Stimulated activated naive B cell treated with anti-CD40 and anti-IgM and Interleukin-4, amounts not matched to agents 10 μg/mL and 1 μg/mL and 100 μg/mL, for 72 hours (primary cell): ENCODE measurements at regions not wholly inside any gene's neighbourhood (a gene's known extent, or its start where the extent isn't known, plus 50 kb on each side); places are given as distances from the start of the nearest gene placed in this dataset.
"Not testable (repeated sequence)": the region's sequence is repeated elsewhere in the genome, so short reads cannot be mapped to it uniquely, and the experiment has no call there.

Experiments
- ATAC-seq, 2 donors: fragments of 150-1000 bp; cut with Tn5 transposase; replicated peaks; 2 replicates each; pipeline ENCODE4 v1.10.0; 2021; ENCODE audit warnings: moderate library complexity in 1 of 2
- DNase-seq: peaks from one replicate; pipeline ENCODE4 v3.0.0; 2021
- H3K27ac Mint-ChIP-seq: one replicate; pipeline ENCODE4 v1.8.0; 2022; ENCODE audit warnings: mild to moderate bottlenecking, mixed read lengths
- H3K27me3 Mint-ChIP-seq, 2 donors: one replicate each; pipeline ENCODE4 v1.8.0; 2022; ENCODE audit warnings: mixed read lengths in 2 of 2
- H3K36me3 Mint-ChIP-seq, 2 donors: one replicate each; pipeline ENCODE4 v1.8.0; 2022; ENCODE audit warnings: mixed read lengths in 2 of 2, mild to moderate bottlenecking in 1 of 2
- H3K4me1 Mint-ChIP-seq, 2 donors: one replicate each; pipeline ENCODE4 v1.8.0; 2022; ENCODE audit warnings: mixed read lengths in 2 of 2, mild to moderate bottlenecking in 1 of 2
- H3K4me3 Mint-ChIP-seq, 2 donors: one replicate each; pipeline ENCODE4 v1.8.0; 2022; ENCODE audit warnings: mild to moderate bottlenecking in 2 of 2, mixed read lengths in 2 of 2, moderate library complexity in 1 of 2
- H3K9me3 Mint-ChIP-seq, 2 donors: one replicate each; pipeline ENCODE4 v1.8.0; 2022; ENCODE audit warnings: mixed read lengths in 2 of 2, mild to moderate bottlenecking in 1 of 2

DNA sequence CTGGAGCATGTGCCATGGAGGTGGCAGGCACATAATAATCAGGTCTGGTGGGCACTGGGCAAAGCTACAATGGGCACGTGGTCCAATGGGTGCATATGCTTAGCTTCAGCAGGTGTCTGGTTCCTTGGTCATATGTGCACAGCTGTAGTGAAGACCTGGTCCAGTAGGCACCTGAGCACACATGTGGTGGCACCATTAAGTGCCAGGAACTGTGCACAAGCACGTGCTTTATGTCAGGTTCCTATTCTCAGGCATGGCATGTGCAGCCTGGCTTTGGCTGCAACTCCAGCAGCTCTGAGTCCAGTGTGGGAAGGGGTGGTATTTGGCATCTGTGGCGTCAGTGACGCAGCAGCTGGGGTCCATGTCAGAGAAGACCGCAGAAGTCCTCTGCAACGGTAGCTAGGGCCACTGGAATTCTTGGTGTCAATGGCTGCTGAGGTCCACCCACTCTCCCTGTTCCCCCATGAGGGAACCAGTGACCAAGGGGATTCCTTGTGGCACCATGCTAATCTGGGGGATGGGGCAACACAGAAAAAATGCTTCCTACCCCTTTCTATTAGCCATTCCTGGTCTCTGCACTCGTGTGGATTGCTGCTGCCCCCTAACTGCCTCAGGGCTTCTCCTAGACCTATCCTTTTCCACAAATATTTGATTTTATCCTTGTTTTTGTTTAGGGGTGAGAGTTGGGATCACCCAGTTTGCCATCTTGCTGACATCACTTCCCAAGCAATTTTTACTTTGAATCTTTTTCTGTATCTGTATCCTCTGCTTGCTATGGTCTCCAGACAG, 262.9 kb upstream of the MAP2 start:
- Mint-ChIP-seq H3K4me3 (no peak overlapping the region), H3K4me1 (no peaks in the 10 kb centered on the region), H3K9me3 (peaks cover 0 to 3% of the 10 kb centered on the region in 2 donors), H3K36me3 (no peaks in the 10 kb centered on the region), H3K27me3 (no peaks in the 10 kb centered on the region), H3K27ac (no peak overlapping the region)
- ATAC-seq, result no peak
- no peak for DNase-seq

DNA sequence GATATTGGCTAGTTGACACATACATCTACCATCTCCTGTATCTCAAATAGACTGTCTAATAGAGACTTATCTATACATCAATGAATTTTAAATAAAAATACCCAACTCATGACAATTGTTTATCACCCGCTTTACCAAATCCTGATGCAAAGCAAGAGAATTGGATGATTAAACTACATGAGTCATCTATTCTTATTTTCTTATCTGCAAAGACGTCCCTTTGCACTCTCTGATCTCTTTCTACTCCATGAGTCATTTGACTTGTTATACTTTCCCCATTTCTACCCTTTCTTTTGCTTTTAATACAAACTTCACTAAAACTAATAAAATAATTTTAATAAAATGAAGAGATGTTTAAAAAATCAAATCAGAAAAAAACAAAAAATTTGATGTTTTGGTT, 261.7 kb upstream of the MAP2 start:
- H3K27me3 Mint-ChIP-seq, result no peaks in the 10 kb centered on the region
- no peak overlapping the region for H3K27ac Mint-ChIP-seq
- ATAC-seq (no peak), DNase-seq (no peak)
- H3K9me3 Mint-ChIP-seq, result peaks cover 0 to 2% of the 10 kb centered on the region in 2 donors
- no peaks in the 10 kb centered on the region for H3K36me3 Mint-ChIP-seq
- no peaks in the 10 kb centered on the region for H3K4me1 Mint-ChIP-seq
- H3K4me3 Mint-ChIP-seq, result no peak overlapping the region

DNA sequence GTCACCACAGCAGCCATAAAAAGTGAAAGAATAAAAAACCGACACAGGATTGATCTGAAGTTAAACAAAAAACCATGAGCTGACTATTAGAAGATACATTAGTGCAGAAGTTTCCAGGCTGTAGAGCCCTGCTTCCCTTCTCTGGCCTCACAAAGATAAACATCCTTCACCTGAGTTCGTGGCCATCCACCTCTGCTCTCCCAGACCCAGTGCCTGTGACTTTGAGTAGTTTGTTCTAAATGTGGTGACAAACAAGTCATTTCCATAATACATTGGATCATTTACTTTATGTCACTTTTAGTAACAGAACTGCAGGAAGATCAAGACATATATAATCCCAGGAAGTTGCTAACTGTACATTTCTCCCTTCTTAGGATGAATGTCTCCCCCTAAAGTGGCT, 241.9 kb upstream of the MAP2 start:
- H3K9me3 Mint-ChIP-seq, result peaks cover 4 to 7% of the 10 kb centered on the region in 2 donors
- H3K4me1 Mint-ChIP-seq, result no peaks in the 10 kb centered on the region
- H3K27me3 Mint-ChIP-seq, result no peaks in the 10 kb centered on the region
- no peak for DNase-seq
- H3K27ac Mint-ChIP-seq, result no peak overlapping the region
- H3K4me3 Mint-ChIP-seq, result no peak overlapping the region
- H3K36me3 Mint-ChIP-seq, result no peaks in the 10 kb centered on the region
- no peak for ATAC-seq

DNA sequence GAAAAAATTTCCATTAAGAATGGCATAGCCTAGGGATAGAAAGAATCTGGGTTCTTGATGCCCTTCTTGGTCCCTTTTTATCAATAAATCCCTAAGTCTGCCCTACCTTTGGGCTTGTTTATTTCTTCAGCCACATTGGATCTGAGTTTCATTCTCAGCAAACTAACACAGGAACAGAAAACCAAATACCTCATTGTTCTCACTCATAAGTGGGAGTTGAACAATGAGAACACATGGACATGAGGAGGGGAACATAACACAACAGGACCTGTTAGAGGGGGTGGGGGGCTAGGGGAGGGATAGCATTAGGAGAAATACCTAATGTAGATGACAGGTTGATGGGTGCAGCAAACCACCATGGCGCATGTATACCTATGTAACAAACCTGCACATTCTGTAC, 237.0 kb upstream of the MAP2 start:
- H3K36me3 Mint-ChIP-seq, ATAC-seq: not testable (repeated sequence)

DNA sequence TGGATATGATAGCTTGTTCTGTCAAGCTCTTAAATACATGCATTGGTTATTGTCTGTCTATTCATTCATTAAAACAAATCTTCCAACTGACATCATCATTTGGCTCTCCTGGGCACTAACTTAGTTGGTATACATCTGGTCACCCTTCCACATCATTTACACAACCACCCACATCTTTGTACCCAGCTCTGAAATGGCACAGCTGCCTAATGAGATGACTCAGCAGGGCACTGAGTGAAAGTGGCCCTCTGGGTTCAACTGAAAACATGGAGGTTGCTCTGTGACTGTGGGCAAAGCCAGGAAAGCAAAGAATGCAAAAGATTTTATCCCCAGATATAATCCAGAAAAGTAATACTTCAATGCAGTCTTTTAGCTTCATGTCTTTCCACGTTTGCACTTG, 234.0 kb upstream of the MAP2 start:
- no peak overlapping the region for H3K4me3 Mint-ChIP-seq
- H3K27me3 Mint-ChIP-seq, result no peaks in the 10 kb centered on the region
- no peak overlapping the region for H3K27ac Mint-ChIP-seq
- DNase-seq (no peak), ATAC-seq (no peak)
- no peaks in the 10 kb centered on the region for H3K36me3 Mint-ChIP-seq
- H3K9me3 Mint-ChIP-seq, result no peaks in the 10 kb centered on the region
- no peaks in the 10 kb centered on the region for H3K4me1 Mint-ChIP-seq

More for the DNA sequence above, 237.0 kb upstream of the MAP2 start:
- not testable (repeated sequence) for H3K27ac Mint-ChIP-seq, H3K4me3 Mint-ChIP-seq, H3K4me1 Mint-ChIP-seq, DNase-seq, H3K9me3 Mint-ChIP-seq, H3K27me3 Mint-ChIP-seq

DNA sequence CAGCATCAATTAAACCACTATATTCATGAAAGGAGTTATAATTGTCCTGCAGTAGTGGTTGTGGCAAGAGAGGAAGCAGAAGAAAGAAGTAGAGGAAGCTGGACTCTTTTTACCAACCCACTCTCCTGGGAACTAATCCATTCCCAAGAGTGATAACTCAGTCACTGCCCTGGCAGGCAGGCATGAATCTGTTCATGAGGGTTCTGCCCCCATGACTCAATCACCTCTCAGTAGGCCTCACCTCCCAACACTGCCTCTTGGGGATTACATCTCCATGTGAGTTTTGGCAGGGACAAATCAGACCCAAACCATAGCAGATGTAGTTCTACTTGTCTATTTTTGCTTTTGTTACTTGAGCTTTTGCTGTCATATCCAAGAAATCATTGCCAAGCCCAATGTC, 232.7 kb upstream of the MAP2 start:
- no peaks in the 10 kb centered on the region for H3K4me1 Mint-ChIP-seq

DNA sequence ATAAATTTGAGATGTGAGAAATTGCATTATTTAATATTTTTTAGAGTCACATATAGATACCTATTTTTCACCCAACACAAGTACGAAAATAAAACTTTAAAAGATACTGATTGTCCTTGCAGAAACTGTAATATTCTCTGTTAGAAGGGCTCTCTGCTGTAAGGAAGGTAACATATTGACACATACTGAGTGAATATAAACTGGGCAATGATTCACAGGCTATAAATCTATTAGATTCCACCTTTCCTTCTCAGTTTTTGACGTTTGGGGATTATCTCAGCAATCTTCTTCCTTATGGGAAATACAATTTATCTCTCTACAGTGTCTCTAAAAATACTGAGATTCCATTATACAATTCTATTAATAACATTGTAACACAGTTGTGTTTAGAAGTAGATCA, 229.1 kb upstream of the MAP2 start:
- Mint-ChIP-seq H3K9me3 (peaks cover 0 to 5% of the 10 kb centered on the region in 2 donors), H3K27ac (no peak overlapping the region), H3K27me3 (no peaks in the 10 kb centered on the region), H3K36me3 (no peaks in the 10 kb centered on the region), H3K4me3 (no peak overlapping the region), H3K4me1 (no peaks in the 10 kb centered on the region)
- ATAC-seq (no peak), DNase-seq (no peak)

More for the DNA sequence above, 232.7 kb upstream of the MAP2 start:
- DNase-seq (no peak), ATAC-seq (peak in 1 of 2 donors; percentile 47)
- Mint-ChIP-seq H3K4me3 (no peak overlapping the region), H3K36me3 (no peaks in the 10 kb centered on the region), H3K27ac (no peak overlapping the region), H3K9me3 (peaks cover 0 to 2% of the 10 kb centered on the region in 2 donors), H3K27me3 (no peaks in the 10 kb centered on the region)

DNA sequence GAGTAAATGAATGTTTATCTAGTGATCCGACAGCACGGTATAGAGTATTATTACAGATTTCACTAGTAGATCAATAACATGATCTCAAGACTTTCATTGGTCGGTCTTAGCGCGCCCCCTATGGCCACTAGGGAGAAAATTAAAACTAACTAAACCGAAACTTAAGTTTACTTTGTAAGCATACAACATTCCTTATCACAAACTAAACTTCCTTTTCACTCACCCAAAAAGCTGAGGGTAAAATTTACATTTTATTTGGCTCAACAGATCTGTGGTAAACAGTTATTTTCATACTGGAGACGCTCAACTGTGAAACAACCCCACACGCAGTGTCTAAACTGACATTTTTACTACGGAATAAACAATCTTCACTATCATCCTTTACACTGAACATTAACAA, 215.6 kb upstream of the MAP2 start:
- ATAC-seq, result peak in 1 of 2 donors; percentile 38

DNA sequence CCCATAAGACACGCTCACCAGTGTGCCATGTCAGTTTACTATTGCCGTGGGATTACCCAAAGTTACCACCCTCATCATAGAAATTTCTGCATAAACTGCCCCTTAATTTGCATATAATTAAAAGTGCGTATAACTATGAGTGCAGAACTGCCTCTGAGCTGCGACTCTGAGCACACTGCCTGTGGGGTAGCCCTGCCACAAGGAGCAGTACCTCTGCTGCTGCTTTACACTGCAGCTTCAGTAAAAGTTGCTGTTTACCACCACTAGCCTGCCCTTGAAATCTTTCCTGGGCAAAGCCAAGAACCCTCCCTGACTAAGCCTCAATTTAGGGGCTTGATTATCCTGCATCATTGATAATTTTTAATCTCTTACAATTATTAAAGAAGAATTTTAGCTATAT, 213.9 kb upstream of the MAP2 start:
- Mint-ChIP-seq H3K27ac (no peak overlapping the region), H3K4me1 (peaks cover 0 to 1% of the 10 kb centered on the region in 2 donors), H3K9me3 (peaks cover 0 to under 1% of the 10 kb centered on the region in 2 donors), H3K27me3 (peaks cover 0 to 7% of the 10 kb centered on the region in 2 donors), H3K4me3 (no peak overlapping the region), H3K36me3 (no peaks in the 10 kb centered on the region)
- DNase-seq (no peak), ATAC-seq (no peak)

More for the DNA sequence above, 215.6 kb upstream of the MAP2 start:
- H3K27me3 Mint-ChIP-seq, result peaks cover 0 to 7% of the 10 kb centered on the region in 2 donors
- no peak overlapping the region for H3K27ac Mint-ChIP-seq
- H3K36me3 Mint-ChIP-seq, result no peaks in the 10 kb centered on the region
- H3K4me3 Mint-ChIP-seq, result peak overlapping the region in 1 of 2 donors; percentile 73
- H3K9me3 Mint-ChIP-seq, result no peaks in the 10 kb centered on the region
- DNase-seq, result no peak
- peaks cover 0 to 1% of the 10 kb centered on the region in 2 donors for H3K4me1 Mint-ChIP-seq

DNA sequence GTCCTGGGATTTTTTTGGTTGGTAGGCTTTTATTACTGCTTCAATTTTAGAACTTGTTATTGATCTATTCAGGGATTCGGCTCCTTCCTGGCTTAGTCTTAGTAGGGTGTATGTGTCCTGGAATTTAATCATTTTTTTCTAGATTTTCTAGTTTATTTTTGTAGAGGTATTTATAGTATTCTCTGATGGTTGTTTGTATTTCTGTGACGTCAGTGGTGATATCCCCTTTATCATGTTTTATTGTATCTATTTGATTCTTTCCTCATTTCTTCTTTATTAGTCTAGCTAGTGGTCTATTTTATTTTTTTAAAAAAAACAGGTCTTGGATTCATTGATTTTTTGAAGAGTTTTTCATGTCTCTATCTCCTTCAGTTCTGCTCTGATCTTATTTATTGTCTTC, 193.3 kb upstream of the MAP2 start:
- Mint-ChIP-seq H3K27ac (no peak overlapping the region), H3K27me3 (no peaks in the 10 kb centered on the region), H3K9me3 (no peaks in the 10 kb centered on the region), H3K36me3 (no peaks in the 10 kb centered on the region), H3K4me1 (no peaks in the 10 kb centered on the region), H3K4me3 (no peak overlapping the region)
- DNase-seq (no peak), ATAC-seq (no peak)

DNA sequence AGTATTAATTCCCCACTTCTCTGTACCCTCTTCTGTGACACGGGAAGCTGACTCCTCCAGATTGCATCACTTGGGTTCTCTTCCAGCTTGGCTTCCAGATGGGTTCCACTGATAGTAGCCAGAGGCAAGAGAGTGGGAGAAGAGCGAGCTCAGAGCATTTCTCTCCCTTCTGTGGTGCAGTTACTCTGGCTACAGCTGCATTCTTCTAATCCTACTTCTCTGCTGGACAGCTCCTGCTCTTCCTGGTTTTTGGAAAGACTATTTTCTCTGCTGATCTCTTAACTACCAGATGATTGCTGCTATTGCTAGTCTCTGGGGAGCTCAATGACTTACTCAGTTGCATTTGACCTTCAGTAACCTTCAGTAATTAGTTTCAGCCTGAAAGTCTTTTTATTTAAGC, 187.5 kb upstream of the MAP2 start:
- H3K36me3 Mint-ChIP-seq, result no peaks in the 10 kb centered on the region
- H3K27me3 Mint-ChIP-seq, result no peaks in the 10 kb centered on the region
- no peak overlapping the region for H3K27ac Mint-ChIP-seq
- DNase-seq (no peak), ATAC-seq (no peak)
- H3K4me1 Mint-ChIP-seq, result no peaks in the 10 kb centered on the region
- H3K9me3 Mint-ChIP-seq, result peaks cover 0 to 8% of the 10 kb centered on the region in 2 donors
- no peak overlapping the region for H3K4me3 Mint-ChIP-seq

DNA sequence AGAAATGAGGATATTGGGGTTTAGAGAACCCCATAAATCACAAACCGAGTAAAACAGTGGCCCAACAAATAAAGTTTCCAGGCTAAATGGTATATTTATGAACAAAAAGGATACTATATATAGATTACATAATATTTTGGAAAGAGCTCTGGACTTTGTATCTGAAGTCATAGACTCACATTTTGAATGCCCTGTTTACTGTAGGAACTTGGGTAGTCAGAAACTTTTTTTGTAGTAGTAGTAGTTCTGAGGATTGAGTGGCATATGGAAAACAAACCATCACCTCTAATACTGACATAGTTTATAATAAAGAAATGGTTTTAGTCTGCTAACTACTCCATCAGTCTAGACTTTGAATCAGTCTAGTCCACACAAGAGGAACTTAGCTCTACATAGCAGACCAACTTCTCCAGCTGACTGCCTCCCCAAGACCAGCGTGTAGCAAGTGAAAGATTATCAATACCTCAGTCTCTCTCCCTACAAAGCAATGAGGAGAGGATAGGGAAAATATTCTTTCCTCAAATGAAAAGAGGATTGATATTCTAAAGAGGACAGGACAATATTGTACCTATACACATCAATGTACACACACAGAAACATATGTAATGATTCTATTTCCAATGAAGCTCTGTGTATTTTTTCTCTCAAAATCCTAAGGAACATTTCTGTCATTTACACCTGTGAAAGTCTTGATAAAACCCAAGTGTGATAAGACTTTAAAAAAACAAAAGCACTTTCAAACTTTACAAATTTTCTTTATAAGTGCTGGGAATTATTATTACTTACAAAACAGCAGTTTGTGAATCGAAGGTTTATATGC, 184.9 kb upstream of the MAP2 start:
- Mint-ChIP-seq H3K27ac (no peak overlapping the region), H3K27me3 (no peaks in the 10 kb centered on the region), H3K4me3 (no peak overlapping the region), H3K4me1 (no peaks in the 10 kb centered on the region), H3K36me3 (no peaks in the 10 kb centered on the region), H3K9me3 (peaks cover 5 to 11% of the 10 kb centered on the region in 2 donors)
- DNase-seq, result no peak
- ATAC-seq, result no peak

DNA sequence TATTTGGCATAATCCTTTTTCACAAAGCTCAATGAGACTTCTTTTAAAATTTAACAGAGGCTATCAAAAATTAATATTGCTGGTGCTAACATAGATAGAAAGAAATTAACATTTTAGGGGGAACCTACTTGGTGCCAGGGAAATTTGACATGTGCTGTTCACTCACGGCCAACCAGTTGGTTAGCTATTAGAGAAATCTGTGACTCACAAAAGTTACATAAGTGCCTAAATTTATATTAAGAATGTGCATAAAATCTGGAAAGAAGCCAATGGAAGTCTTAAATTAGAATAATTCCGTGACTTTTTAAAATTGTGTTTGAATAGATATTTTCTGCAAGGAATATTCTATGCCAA, 184.3 kb upstream of the MAP2 start:
- ATAC-seq (no peak), DNase-seq (no peak)
- Mint-ChIP-seq H3K27me3 (no peaks in the 10 kb centered on the region), H3K4me3 (no peak overlapping the region), H3K27ac (no peak overlapping the region), H3K36me3 (no peaks in the 10 kb centered on the region), H3K4me1 (no peaks in the 10 kb centered on the region), H3K9me3 (peaks cover 6 to 11% of the 10 kb centered on the region in 2 donors)

DNA sequence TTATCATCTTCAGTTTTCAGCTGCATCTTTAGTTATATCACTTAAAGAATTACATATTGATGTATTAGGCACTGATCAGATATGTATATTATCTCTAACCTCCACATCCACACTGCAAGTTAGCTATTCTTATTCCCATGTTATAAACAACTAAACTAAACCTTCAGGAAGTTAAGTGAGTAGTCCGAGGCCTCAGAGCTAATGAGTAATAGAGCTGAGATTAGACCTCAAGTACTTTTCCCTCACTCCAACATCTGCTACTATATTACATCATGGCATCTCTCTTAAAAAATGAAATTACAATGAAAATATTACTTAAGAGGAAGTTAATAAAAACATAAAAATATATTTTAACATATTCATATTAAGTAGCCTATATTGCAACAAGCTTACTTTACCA, 183.6 kb upstream of the MAP2 start:
- Mint-ChIP-seq H3K4me3 (no peak overlapping the region), H3K4me1 (no peaks in the 10 kb centered on the region), H3K27me3 (no peaks in the 10 kb centered on the region), H3K9me3 (peaks cover 6 to 11% of the 10 kb centered on the region in 2 donors), H3K36me3 (no peaks in the 10 kb centered on the region), H3K27ac (no peak overlapping the region)
- DNase-seq (no peak), ATAC-seq (no peak)

DNA sequence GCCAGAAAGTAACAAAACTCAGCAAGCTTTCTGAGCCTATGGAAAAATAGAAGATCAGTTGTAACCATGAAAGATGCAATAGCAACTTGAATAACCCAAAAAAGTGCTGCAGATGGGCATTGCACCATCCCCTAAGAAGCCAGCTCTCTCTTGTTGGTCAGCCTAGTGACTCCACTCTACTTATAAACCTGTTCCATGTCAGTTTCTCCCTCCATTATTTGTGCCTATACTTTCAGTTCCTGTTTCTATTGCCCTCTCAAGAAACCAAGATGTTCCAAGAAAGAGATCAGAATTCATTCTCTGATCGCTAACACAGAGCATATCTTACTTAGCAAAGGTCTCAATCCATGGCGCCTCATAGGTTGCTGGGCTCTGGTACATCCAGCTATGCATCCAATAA, 170.3 kb upstream of the MAP2 start:
- H3K4me3 Mint-ChIP-seq, result no peak overlapping the region
- ATAC-seq (no peak), DNase-seq (no peak)
- H3K27ac Mint-ChIP-seq, result no peak overlapping the region
- H3K27me3 Mint-ChIP-seq, result no peaks in the 10 kb centered on the region
- no peaks in the 10 kb centered on the region for H3K9me3 Mint-ChIP-seq
- H3K36me3 Mint-ChIP-seq, result no peaks in the 10 kb centered on the region
- H3K4me1 Mint-ChIP-seq, result no peaks in the 10 kb centered on the region
